CD4-positive, alpha-beta T cell (primary cell): ENCODE measurements at regions not wholly inside any gene's neighbourhood (a gene's known extent, or its start where the extent isn't known, plus 50 kb on each side); places are given as distances from the start of the nearest gene placed in this dataset.

ENCODE experiments used
- ATAC-seq: fragments of 200-7000 bp; cut with Tn5 transposase; one replicate; pipeline ENCODE4 v1.10.0; 2022; ENCODE audit warnings: mild to moderate bottlenecking; ENCODE audit not compliant: poor library complexity
- CTCF ChIA-PET: fragments of 350-600 bp; sonication (Branson Sonifier 250); formaldehyde crosslinking; loops from one replicate; lab custom pipeline; 2021; ENCODE audit warnings: antibody characterized with exemption, inconsistent platforms; lab: Charles Lee
- POLR2A ChIA-PET: fragments of 350-600 bp; sonication (Branson Sonifier 250); formaldehyde crosslinking; loops from one replicate; lab custom pipeline; 2021; ENCODE audit warnings: antibody characterized with exemption, inconsistent platforms; lab: Charles Lee
- DNase-seq, 14 experiments: peaks; one replicate each; pipeline ENCODE4 v3.0.0-alpha.2; 2013 to 2020; ENCODE audit warnings: mixed read lengths in 2 of 14
- H3K27ac ChIP-seq, 2 donors: one replicate each; pipeline versions ENCODE4 v1.5.1 to v1.7.0; 2013; ENCODE audit warnings: low read length in 2 of 2, low read depth in 1 of 2, mild to moderate bottlenecking in 1 of 2
- H3K27me3 ChIP-seq, 2 experiments: 1 replicate in 1 of 2; 2 replicates in 1 of 2; pipeline versions ENCODE4 v1.6.1 to v1.7.0; 2013; ENCODE audit warnings: low read length in 2 of 2, control low read depth in 1 of 2, mild to moderate bottlenecking in 1 of 2, moderate library complexity in 1 of 2; ENCODE audit not compliant: insufficient read depth in 2 of 2, control insufficient read depth in 1 of 2
- H3K36me3 ChIP-seq: one replicate; pipeline ENCODE4 v1.6.1; 2013; ENCODE audit warnings: low read length, control low read depth; ENCODE audit not compliant: insufficient read depth
- H3K4me1 ChIP-seq: one replicate; pipeline ENCODE4 v1.6.1; 2013; ENCODE audit warnings: low read length, control low read depth; ENCODE audit not compliant: insufficient read depth
- H3K4me3 ChIP-seq: one replicate; pipeline ENCODE4 v1.5.1; 2013; ENCODE audit warnings: mild to moderate bottlenecking, low read length, moderate library complexity
- H3K9me3 ChIP-seq, 2 experiments: 1 replicate in 1 of 2; 2 replicates in 1 of 2; pipeline versions ENCODE4 v1.6.1 to v1.7.0; 2013; ENCODE audit warnings: low read length in 2 of 2, mild to moderate bottlenecking in 2 of 2, control low read depth in 1 of 2, moderate library complexity in 1 of 2; ENCODE audit not compliant: control insufficient read depth in 1 of 2, insufficient read depth in 1 of 2
- H3K27ac Mint-ChIP-seq: one replicate; pipeline ENCODE4 v1.8.0; 2020; ENCODE audit warnings: mixed read lengths
- H3K27me3 Mint-ChIP-seq: one replicate; pipeline ENCODE4 v1.8.0; 2021; ENCODE audit warnings: mixed read lengths
- H3K36me3 Mint-ChIP-seq: one replicate; pipeline ENCODE4 v1.8.0; 2021; ENCODE audit warnings: low read depth, mixed read lengths
- H3K4me1 Mint-ChIP-seq: one replicate; pipeline ENCODE4 v1.8.0; 2021; ENCODE audit warnings: low read depth, mixed read lengths
- H3K4me3 Mint-ChIP-seq: one replicate; pipeline ENCODE4 v1.8.0; 2020; ENCODE audit warnings: mild to moderate bottlenecking, mixed read lengths
- H3K9me3 Mint-ChIP-seq: one replicate; pipeline ENCODE4 v1.8.0; 2020; ENCODE audit warnings: mixed read lengths
- CTCF ChIP-seq: fragments of 200-600 bp; IDR thresholded peaks from one replicate; pipeline ENCODE4 v1.8.0; 2022; ENCODE audit warnings: antibody characterized with exemption, mild to moderate bottlenecking
- intact Hi-C, 2 experiments: fragments of 100-400 bp; cut with DNase I in 1 of 2; cut with micrococcal nuclease in 1 of 2; formaldehyde crosslinking; loops; one replicate each; pipeline versions ENCODE4 v1.15.1 to v1.9.0; 2023 to 2025; cut with DNase I, micrococcal nuclease

DNA sequence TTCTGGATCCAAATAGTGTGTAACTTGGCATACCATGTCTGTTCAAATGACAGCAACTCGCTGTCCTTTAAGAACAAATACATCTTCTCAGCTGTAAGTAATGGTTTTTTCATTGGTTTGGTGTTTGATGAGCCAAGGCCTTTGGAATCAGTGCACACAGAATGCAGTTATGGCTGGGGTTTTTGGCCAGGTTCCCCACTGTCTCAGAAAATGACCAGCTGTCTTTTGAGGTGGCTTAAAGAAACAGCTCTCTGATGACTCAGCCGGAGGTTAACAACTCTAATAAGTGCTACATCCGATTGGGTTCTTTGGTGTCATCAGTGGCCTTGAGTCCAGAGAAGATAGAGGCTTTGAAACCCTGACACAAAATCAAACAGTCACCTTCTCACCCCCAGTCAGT lies 688.4 kb downstream of the REEP3 start:
- DNase-seq: no peak
- no peak overlapping the region for H3K27ac Mint-ChIP-seq
- intact Hi-C loops: no loop called here

DNA sequence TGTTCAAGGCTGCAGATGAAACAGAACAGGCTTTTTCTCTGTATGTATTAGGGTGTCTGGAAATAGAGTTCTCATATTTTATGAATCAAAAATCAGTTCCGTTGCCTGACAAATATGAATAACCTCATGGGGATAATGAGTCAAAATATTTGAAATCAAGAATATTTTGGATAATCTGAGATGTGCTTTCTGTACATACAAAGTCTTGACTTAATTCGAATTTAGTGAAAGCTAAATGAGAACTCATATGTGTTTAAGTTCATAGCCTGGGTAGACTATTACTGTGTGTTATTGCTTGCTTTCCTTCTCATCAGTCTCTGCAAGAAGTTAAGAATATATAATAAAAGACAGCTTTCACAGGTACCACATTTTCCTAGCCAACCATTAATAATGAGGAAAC lies 689.0 kb downstream of the REEP3 start:
- H3K4me1 Mint-ChIP-seq: no peaks in the 10 kb centered on the region
- Histone ChIP-seq H3K27ac (no peak overlapping the region), H3K27me3 (no peaks in the 10 kb centered on the region), H3K4me3 (no peak overlapping the region), H3K4me1 (no peaks in the 10 kb centered on the region), H3K36me3 (no peaks in the 10 kb centered on the region), H3K9me3 (no peaks in the 10 kb centered on the region)
- no peak for TF ChIP-seq CTCF
- no peak overlapping the region for H3K4me3 Mint-ChIP-seq
- ATAC-seq (no peak), DNase-seq (no peak)
- H3K27me3 Mint-ChIP-seq: no peaks in the 10 kb centered on the region
- H3K36me3 Mint-ChIP-seq: no peaks in the 10 kb centered on the region
- intact Hi-C loops: no loop called here
- ChIA-PET POLR2A (no interaction called here), CTCF (no interaction called here)
- H3K9me3 Mint-ChIP-seq: peaks cover 2% of the 10 kb centered on the region
- no peak overlapping the region for H3K27ac Mint-ChIP-seq

More for the DNA sequence above, 688.4 kb downstream of the REEP3 start:
- Mint-ChIP-seq H3K36me3 (no peaks in the 10 kb centered on the region), H3K4me3 (no peak overlapping the region), H3K27me3 (no peaks in the 10 kb centered on the region), H3K4me1 (no peaks in the 10 kb centered on the region), H3K9me3 (peaks cover 2% of the 10 kb centered on the region)
- Histone ChIP-seq H3K27ac (no peak overlapping the region), H3K4me3 (no peak overlapping the region), H3K4me1 (no peaks in the 10 kb centered on the region), H3K36me3 (no peaks in the 10 kb centered on the region), H3K27me3 (no peaks in the 10 kb centered on the region), H3K9me3 (no peaks in the 10 kb centered on the region)
- TF ChIP-seq CTCF: no peak
- CTCF ChIA-PET: no interaction called here
- POLR2A ChIA-PET: no interaction called here
- no peak for ATAC-seq

DNA sequence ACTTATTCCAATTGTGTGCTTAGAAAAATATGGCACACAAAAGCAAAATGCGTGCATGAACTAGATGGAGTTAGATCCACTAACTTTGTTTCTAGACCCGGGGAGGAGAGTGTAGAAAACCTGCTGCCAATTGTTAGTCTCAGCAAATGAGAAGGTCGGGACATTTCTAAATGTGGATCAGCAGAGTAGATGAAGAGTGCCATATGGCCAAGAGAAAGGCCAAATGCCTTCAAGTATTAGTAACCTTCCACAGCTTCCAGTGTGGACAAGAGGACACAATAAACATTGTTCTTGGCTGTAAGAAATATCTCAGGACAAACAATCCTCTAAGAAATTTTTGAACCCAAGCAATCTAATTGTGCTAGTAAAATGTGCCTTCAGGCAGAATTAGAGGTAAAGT lies 690.3 kb downstream of the REEP3 start:
- Histone ChIP-seq H3K4me1 (no peaks in the 10 kb centered on the region), H3K9me3 (no peaks in the 10 kb centered on the region), H3K4me3 (no peak overlapping the region), H3K36me3 (no peaks in the 10 kb centered on the region), H3K27ac (no peak overlapping the region), H3K27me3 (no peaks in the 10 kb centered on the region)
- Mint-ChIP-seq H3K9me3 (no peaks in the 10 kb centered on the region), H3K36me3 (no peaks in the 10 kb centered on the region), H3K27me3 (no peaks in the 10 kb centered on the region), H3K4me3 (no peak overlapping the region), H3K4me1 (no peaks in the 10 kb centered on the region), H3K27ac (no peak overlapping the region)
- no peak for TF ChIP-seq CTCF
- intact Hi-C loops: no loop called here
- ChIA-PET POLR2A (no interaction called here), CTCF (no interaction called here)
- DNase-seq (no peak), ATAC-seq (no peak)
